Transverse colon (tissue), 3 donors: ENCODE measurements at regions not wholly inside any gene's neighbourhood (a gene's known extent, or its start where the extent isn't known, plus 50 kb on each side); places are given as distances from the start of the nearest gene placed in this dataset.

Experiments
- POLR2A ChIP-seq: fragments of 450-650 bp; IDR thresholded peaks from one replicate; pipeline ENCODE4 v1.6.1; 2016; ENCODE audit warnings: antibody characterized with exemption, mild to moderate bottlenecking, moderate library complexity
- TF ChIP-seq, protein P1 (sequence below), 5 experiments: fragments of 200-600 bp in 3 of 5; fragments of 450-650 bp in 2 of 5; sonication (generic) in 3 of 5; IDR thresholded peaks; 1 replicate in 2 of 5; 2 replicates in 3 of 5; pipeline ENCODE4 v1.5.1; 2016 to 2017; ENCODE audit warnings: antibody characterized with exemption in 5 of 5, inconsistent platforms in 3 of 5, mild to moderate bottlenecking in 2 of 5, moderate library complexity in 1 of 5

DNA sequence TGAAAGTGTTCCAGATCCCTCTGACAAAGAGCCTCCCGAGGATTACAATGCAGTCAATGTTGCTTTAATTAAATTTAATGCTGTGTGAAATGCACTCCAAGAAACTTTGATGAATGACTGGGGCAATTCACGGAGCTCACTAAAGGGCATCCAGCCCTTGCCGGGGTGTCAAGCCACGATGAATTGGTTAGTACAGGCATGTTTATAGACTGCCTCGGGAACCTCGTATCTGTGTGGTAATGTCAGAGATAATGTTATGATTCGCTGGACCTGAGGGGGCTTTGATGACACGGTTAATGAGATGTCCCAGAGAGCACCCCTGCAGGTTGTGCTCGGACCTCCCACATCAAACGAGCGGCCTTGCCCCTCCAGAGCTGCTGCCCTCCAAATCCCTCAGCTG is 428.8 kb downstream of the NKX6-1 start:
- TF ChIP-seq POLR2A: no peak
- TF ChIP-seq, protein P1, sequence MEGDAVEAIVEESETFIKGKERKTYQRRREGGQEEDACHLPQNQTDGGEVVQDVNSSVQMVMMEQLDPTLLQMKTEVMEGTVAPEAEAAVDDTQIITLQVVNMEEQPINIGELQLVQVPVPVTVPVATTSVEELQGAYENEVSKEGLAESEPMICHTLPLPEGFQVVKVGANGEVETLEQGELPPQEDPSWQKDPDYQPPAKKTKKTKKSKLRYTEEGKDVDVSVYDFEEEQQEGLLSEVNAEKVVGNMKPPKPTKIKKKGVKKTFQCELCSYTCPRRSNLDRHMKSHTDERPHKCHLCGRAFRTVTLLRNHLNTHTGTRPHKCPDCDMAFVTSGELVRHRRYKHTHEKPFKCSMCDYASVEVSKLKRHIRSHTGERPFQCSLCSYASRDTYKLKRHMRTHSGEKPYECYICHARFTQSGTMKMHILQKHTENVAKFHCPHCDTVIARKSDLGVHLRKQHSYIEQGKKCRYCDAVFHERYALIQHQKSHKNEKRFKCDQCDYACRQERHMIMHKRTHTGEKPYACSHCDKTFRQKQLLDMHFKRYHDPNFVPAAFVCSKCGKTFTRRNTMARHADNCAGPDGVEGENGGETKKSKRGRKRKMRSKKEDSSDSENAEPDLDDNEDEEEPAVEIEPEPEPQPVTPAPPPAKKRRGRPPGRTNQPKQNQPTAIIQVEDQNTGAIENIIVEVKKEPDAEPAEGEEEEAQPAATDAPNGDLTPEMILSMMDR (IDR thresholded peaks at IDR 0.05): no peak
